ENCODE measurements at regions not wholly inside any gene's neighbourhood (a gene's known extent, or its start where the extent isn't known, plus 50 kb on each side); places are given as distances from the start of the nearest gene placed in this dataset.
"Not testable (repeated sequence)": the region's sequence is repeated elsewhere in the genome, so short reads cannot be mapped to it uniquely, and the experiment has no call there.

DNA sequence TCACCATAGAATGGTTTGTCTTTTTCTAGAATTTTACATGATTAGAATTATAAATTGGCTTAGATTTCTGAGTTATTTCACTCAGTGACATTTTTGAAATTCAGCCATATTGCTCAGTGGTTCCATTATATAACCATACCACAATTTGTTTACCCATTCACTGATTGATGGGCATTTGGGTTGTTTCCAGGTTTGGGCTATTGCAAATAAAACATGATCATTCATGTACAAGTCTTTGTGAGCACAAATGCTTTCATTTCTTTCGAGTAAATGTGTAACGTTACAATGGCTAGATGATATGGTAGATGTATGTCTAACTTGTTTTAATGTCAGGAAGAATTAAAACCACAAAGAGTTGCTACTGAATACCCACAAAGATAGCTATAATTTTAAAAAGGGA lies 279.9 kb upstream of the TARS1 start:
- DNase-seq = no peak

DNA sequence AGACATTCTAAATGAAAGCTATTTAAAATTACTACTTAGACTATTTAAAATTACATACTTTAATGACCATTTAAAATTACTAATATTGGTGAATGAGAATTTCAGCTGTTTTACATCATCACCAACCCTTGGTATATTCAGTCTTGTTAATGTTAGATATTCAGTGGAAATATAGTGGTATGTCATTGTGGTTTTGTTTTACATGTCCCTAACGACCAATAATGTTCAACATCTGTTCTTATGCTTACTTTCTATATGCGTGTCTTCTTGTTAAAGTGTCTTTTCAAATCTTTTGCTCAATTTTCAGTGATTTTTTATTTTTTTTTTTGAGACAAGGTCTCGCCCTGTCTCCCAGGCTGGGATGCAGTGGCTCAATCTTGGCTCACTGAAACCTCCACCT lies 279.3 kb upstream of the TARS1 start:
- DNase-seq = no peak

DNA sequence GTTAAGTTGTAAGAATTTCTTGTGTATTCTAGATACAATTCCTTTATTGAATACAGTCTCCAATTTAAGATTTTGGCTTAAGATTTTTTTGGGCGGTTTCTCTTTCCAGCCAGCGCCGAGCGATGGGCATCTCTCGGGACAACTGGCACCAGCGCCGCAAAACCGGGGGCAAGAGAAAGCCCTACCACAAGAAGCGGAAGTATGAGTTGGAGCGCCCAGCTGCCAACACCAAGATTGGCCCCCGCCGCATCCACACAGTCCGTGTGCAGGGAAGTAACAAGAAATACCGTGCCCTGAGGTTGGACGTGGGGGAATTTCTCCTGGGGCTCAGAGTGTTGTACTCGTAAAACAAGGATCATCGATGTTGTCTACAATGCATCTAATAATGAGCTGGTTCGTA lies 278.7 kb upstream of the TARS1 start:
- DNase-seq = no peak

DNA sequence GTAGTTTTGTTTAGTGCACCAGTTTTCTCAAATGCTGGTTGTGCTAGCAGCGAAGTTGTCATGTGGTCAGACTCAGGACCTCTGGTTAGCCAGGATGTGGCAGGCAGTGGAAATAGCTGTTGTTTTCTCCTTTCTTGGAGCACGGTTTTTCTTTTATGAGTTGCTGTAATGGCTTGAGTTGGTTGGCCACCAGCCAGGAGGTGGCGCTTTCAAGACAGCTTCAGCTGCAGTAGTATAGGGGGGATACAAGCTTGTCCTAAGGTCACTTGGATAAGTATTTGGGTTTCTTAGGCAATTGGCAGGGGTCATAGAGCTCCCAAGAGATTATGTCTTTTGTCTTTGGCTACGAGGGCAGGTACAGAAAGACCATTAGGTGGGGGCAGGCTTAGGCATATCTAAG lies 274.2 kb upstream of the TARS1 start:
- no peak for DNase-seq

DNA sequence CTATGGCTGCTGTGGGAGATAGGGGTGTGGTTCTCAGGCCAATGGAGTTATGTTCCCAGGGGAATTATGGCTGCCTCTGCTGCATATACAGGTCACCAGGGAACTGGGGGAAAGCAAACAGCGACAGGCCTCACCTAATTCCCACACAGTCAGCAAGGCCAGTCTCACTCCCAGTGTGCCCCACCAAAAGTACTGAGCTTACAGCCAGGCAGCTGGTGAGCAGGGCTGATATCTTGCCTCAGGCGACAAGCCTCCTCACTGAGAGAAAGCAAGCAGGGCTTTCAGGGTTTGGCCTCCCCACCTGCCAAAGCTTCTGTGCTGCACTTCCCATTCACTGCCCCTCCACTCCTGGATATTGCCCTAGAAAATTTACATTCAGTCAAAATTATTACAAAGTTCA lies 273.8 kb upstream of the TARS1 start:
- DNase-seq = no peak

DNA sequence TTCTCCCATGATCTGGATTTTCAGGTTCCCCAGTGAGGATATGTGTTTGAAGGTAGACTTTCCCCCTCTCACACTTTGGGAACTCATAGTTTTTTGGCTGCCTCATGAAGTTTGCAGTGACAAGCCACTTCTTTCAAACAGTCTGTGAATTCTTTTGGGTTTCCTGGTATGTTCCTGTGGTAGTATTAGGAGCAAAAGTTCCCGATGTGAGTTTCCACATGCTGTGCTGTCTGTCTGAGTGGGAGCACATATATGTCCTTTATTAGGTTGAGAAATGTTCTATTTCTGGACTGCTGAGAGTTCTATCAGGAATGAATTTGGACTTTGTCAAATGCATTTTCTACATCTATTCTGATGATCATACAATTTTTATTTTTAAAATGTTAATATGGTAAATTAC lies 273.2 kb upstream of the TARS1 start:
- no peak for DNase-seq

DNA sequence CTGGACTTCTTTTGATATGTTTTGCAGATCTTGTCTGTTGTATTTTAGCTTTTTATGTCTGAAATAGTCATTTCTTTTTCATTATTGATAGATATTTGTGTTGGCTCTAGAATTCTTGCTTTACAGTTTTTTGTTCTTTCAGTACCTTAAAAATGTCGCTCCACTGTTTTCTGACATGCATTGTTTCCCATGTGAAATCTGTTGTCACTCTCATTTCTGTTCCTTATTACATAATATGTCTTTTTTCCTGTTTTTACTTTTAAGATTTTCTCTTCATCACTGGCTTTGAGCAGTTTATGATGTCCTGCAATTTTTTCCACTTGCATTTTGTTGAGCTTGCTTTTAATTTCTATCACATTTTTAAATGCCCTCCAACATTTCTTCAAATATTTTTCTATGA lies 270.4 kb upstream of the TARS1 start:
- no peak for DNase-seq

DNA sequence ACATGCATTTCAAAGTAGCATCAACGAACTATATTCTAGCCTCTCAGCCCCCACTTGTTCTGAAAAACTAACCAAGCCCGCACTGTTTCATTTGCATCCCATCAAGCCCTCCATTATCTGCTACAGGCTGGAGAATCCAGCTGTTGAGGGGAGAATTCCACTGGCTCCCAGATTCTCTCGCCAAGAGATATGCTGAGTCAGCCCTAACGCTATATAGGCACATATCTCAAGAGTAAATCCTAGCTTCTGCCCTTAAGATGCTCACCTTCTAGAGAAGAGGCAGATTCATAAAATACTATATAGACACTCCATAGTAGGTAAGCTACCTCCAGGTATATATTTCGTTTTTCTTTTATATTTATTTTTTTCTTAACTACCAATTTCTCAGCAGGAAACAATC lies 266.4 kb upstream of the TARS1 start:
- DNase-seq = no peak

DNA sequence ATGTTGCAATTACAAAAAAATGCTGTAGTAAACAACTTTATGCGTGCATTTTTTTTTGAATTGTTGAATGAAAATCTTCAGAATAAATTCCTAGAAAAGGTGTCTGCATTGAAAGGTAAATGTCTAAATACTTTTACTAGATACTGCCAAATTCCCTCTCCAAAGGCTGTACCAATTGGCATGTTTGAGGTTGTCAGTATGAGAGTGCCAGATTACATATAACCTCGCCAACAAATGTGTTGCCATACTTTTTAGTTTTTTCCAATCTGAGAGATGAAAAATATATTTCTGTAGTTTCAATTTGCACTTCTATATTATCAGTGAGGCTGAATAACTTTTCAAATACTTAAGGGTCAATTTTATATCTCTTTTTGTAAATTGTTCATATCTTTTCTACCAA lies 261.5 kb upstream of the TARS1 start:
- DNase-seq = no peak

DNA sequence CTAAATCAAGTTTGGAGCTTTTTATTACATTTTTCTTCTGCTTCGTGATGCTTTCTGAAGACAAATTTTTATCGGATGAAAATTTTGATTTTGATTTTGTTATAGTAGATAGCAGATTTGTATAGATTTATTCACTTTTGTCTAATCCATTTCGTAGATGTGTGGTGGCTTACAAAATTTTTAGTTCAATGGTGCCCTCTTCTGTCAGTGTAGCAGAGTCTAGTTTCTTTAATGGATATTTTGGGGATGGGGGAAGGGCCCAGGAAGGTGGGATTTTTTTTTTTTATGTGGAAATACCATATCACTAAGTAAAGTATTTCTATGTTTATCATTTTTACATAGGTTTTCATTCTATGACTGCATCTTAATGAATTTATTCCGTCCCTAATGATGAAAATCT lies 259.9 kb upstream of the TARS1 start:
- no peak for DNase-seq

DNA sequence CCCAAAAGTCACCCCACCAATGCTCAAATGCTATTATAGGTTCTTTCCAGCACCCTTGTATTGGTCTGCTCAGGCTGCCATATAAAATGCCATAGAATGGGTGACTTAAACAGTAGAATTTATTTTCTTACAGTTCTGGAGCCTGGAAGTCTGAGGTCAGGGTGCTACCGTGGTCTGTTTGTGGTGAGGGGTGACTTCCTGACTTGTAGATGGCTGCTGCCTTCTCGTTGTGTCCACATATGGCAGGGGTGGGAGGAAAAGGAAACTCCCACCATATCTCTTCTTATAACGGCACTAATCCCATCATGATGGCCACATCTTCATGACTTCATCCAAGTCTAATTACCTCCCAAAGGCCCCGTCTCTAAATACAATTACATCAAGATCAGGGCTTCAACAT lies 257.8 kb upstream of the TARS1 start:
- no peak for DNase-seq

DNA sequence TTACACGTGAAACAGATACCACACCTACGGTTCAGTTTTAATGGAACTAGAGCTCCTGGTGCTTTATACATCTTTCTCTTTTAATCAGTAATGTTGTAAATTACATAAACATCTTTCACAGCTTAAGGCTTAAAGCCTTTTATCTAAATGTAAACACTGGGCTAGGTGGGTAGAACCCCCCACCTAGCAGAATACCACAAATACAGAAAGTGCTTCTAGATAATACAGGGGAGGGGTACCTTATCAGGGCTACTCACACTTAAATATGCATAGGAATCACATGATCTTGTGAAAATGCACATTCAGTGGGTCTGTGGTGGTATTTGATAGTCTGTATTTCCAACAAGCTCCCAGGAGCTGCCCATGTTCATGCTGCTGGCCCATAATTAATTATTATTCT lies 256.4 kb upstream of the TARS1 start:
- DNase-seq = no peak

DNA sequence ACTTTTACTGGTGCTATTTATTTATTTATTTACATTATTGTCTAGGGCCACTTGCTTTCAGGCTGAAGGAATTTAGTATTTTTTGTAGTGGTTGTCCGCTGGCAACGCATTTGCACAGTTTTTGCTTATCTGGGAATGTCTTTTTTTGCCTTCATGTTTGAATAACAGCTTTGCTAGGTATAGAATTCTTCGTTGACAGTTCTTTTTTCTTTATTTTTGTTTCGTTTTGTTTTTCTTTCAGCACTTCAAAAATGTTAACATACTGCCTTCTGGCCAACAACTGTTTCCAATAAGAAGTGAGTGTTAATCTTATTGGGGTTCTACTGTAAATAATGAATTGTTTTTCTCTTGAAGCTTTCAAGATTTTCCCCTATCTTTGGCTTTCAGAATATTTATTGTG lies 252.7 kb upstream of the TARS1 start:
- DNase-seq = no peak

DNA sequence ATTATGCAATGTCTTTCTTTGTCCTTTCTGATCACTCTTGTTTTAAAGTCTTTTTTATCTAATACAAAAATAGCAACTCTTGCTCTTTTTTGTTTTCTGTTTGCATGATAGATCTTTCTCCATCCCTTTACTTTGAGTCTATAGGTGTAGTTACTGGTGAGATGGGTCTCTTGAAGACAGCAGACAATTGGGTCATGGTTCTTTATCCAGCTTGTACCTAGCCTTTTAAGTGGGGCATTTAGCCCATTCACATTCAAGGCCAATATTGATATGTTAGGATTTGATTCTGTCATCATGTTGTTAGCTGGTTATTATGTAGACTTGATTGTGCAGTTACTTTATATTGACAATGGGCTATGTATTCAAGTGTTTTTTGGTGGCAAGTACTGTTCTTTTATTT lies 245.9 kb upstream of the TARS1 start:
- DNase-seq = no peak

DNA sequence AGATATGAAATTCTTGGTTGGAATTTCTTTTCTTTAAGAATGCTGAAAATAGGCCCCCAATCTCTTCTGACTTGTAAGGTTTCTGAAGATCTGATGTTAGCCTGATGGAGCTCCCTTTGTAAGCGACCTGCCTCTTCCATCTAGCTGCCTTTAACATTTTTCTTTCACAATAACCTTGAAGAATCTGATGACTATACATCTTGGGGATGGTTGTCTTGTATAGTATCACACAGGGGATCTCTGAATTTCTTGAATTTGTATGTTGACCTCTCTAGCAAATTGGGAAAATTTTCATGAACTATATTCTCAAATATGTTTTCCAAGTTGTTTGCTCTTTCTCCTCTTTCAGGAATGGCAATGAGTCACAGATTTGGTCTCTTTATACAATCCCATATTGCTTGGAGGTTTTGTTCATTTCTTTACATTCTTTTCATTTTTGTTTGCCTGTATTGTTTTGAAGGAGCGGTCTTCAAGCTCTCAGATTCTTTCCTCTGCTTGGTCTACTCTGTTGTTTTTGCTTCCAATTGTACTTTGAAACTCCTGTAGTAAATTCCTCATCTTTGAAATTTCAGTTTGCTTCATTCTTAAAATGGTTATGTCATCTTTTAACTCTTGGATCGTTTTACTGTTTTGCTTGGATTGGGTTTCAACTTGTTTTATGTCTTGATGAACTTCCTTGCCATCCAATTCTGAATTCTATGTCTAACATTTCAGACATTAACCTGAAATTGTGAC lies 245.2 kb upstream of the TARS1 start:
- no peak for DNase-seq

DNA sequence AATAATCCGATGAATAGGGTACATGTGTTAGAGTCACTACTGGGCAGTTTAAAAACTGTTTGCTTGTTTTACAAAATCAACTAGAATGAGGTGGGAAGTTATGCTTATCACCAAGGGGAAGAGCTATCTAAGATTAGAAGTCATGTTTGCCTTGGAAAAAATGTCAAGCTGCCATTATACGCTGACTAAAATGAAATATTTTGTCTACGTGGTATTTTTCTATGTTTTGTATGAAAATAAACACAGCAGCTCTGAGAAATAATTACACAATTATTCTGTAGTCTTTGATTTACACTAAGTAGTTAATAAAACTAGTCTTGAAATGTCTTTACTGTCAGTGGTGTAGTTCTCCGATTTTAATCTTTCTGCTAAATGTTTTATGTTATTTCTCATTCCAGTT lies 241.9 kb upstream of the TARS1 start:
- DNase-seq = no peak

DNA sequence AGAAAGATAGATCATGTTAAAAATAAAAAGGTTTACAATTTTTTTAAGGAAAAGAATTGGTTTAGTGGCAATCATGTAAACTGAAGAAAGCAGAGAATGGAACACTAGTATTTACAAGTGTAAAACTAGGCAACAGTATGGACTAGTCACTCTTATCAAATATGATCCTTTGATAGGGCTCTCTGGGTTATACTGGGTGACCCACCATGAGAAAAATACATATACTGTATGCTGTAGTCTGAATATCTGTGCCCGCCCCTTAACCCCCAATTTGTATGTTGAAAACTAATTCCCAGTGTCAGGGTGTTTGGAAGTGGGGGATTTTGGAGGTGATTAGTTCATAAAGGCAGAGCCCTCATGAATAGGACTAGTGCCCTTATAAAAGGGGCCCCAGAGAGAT lies 236.8 kb upstream of the TARS1 start:
- DNase-seq = no peak

DNA sequence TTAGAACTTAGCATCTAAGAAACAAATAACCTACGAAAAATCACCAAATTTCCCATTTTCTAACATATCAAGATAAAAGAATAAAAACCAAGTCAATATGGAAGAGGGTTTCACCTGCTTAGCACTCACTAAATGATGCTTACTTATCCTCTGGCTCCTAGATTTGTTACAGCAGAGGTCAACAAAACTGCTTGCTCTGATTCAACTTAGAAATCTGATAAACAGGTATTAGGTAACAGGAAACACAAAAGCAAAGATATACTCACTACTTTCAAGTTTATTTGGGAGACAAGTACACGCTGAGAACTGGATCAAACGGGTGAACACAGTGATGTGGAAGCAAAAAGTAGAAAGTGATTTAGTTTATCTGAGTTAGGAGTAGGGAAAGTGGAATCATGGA lies 235.7 kb upstream of the TARS1 start:
- no peak for DNase-seq

DNA sequence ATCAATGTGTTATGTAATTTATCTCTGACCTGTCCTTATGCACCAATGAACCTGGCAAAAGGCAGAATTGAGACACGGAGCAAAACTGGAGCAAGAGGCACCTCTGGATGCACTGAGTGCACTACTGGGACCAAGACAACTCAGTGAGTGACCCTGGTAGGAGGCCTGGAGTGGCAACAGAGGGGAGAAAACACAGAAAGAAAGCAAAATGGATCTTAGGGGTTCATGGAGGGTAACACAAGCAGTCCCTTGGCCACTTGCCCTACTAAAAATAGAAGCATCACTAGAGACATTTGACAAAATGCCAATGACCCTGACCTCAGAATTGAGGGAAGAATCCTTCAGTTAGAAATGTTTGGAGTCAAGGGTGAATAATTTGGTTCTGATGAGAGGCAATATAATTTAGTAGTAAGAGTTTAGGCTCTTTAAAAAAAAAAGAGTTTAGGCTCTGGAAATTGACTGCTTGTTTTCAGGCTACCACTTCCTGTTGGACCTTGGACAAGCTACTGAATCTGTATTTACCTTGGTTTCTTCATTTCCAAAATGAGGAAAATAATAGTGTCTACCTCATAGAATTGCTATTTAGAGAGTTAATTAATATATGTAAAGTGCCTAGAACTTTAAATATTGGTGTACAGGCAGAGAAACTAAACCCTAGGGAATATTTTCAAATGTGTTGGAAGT lies 234.9 kb upstream of the TARS1 start:
- no peak for DNase-seq

DNA sequence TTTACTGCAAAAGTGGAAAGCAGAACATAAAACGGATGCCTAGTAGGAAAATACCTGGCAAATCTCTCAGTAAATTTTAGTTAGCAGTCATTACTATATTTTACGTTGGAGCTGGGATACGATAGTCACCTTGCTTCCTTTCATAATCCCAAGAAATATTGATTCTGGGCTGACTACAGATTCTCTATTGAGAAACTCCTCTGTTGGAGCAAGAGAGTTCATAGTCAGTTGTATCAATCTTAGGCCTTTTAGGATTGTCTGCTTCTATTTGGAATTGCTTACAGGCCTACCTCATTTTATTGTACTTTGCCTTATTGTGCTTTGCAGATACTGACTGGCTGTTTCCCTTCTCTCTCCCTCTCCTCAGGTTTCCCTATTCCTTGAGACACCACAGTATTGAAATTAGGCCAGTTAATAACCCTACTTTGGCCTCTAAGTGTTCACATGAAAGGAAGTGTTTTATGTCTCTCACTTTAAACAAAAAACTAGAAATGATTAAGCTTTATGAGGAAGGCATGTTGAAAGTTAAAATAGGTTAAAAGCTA lies 233.7 kb upstream of the TARS1 start:
- DNase-seq = no peak

DNA sequence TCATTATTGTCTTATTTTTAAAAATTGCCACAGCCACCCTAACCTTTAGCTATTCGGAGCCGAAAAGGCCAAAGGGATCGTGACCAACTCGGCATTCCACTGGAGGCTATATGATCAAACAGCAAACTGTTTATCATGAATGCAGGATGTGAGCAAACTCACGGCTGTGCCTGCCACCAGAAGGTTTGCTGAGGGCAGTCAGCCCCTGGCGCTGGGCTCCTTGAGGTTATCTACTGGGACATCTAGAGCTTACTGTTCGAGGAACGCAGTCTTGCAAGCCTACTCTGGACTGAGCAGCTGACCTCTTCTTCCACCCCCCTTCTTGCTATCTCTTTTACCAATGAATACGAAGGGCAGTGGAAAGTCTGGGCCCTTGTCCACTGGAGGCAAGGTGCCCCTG lies 231.5 kb upstream of the TARS1 start:
- DNase-seq = no peak

DNA sequence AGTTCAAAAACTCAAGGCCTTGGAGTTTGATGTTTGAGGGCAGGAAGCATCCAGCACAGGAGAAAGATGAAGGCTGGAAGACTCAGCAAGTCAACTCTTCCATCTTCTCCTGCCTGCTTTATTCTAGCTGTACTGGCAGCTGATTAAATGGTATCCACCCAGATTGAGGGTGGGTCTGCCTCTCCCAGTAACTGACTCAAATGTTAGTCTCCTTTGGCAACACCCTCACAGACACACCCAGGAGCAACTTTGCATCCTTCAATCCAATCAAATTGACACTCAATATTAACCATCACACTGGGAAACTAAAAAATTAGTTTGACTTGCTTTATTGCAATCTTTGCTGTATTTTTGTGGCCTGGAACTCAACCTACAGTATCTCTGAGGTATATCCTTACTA lies 230.5 kb upstream of the TARS1 start:
- DNase-seq = not testable (repeated sequence)

DNA sequence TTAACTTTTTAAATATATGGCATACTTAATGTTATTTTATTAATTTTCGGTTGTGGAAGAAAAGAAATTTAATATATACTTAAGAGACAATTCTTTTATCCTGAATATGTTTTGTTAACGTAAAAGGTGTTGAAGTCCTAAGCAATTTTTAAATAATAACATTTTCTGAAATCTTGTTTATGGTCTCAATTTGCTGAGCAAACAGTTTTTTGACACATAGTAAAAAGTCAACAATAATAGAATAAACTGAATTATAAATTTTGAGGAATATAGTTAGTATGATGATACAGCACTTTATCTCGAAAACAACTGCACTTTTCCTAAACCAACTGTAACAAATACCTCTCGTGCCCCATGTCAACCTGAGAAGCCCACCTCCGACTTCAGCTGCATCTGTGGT lies 229.8 kb upstream of the TARS1 start:
- no peak for DNase-seq

DNA sequence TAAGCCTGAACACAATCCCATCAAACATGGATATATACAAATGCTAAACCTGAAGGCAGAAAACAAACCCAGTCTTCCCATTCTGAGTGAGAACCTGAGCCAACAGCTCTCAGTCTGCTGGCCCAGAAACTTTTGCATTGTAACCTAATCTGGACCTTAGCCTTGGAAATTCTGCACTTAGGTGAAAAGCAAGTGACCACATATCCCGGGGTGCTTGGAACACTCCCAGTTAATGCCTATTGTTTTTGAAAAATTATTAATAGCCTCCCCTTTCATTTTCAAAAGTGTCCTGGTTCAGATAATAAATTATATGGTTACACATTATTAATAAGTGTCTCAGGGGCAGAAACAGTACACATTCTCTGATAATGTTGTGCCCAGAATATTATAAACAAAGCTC lies 228.3 kb upstream of the TARS1 start:
- no peak for DNase-seq

DNA sequence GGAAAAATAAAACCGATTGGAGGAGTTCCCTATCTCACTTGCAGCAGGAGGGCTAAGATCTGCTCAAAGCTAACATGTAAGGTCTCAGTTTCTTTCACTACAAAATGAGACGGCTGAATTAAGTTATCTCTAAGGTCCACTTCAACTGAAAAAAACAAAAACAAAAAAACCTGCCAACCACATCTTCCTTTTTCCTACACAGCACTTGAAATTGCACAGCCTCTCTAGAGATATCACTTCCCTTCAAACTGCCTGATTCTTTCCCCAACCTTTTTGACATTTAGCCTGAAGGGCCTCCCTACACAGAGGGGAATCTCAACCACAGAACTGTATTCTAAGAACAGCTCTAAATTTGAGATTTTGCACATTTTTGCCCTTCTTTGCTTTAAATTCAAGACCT lies 227.9 kb upstream of the TARS1 start:
- DNase-seq = no peak

Measured in GF-D8 (cell line).